Uterus (tissue), 2 donors: ENCODE measurements at regions not wholly inside any gene's neighbourhood (a gene's known extent, or its start where the extent isn't known, plus 50 kb on each side); places are given as distances from the start of the nearest gene placed in this dataset.

Source experiments
- CTCF ChIP-seq, 4 experiments: fragments of 200-600 bp in 2 of 4; fragments of 450-650 bp in 2 of 4; sonication (generic) in 2 of 4; IDR thresholded peaks; one replicate each; pipeline ENCODE4 v1.5.1; 2016 to 2019; ENCODE audit warnings: antibody characterized with exemption in 4 of 4, mild to moderate bottlenecking in 2 of 4, moderate library complexity in 1 of 4
- POLR2A ChIP-seq, 2 donors: fragments of 450-650 bp; IDR thresholded peaks; one replicate each; pipeline ENCODE4 v1.6.1; 2016; ENCODE audit warnings: antibody characterized with exemption in 2 of 2, mild to moderate bottlenecking in 1 of 2, moderate library complexity in 1 of 2

- no peak for TF ChIP-seq CTCF (IDR thresholded peaks at IDR 0.05)
- no peak for TF ChIP-seq POLR2A (IDR thresholded peaks at IDR 0.05)
These were observed 1255.4 kb downstream of the LRFN5 start for GRCh38 chr14:42862114-42862513.
